GM23338 (cell line): ENCODE measurements at regions not wholly inside any gene's neighbourhood (a gene's known extent, or its start where the extent isn't known, plus 50 kb on each side); places are given as distances from the start of the nearest gene placed in this dataset.

ENCODE experiments used
- ATAC-seq: fragments of 200-7000 bp; cut with Tn5 transposase; 3 replicates; pipeline ENCODE4 v1.9.1; 2020
- DNase-seq: peaks from one replicate; pipeline ENCODE4 v3.0.0-alpha.2; 2015; ENCODE audit warnings: low spot score
- H2AFZ ChIP-seq: fragments of 200-600 bp; sonication (generic); 2 replicates; pipeline ENCODE4 v1.8.0; 2016; ENCODE audit warnings: antibody characterized with exemption, mild to moderate bottlenecking, moderate library complexity
- H3F3A ChIP-seq: fragments of 200-600 bp; sonication (generic); replicated peaks from 2 replicates; pipeline ENCODE4 v1.8.0; 2017; ENCODE audit warnings: antibody characterized with exemption, mixed run types, low read depth
- H3K27ac ChIP-seq: fragments of 200-600 bp; sonication (generic); 2 replicates; pipeline ENCODE4 v1.6.1; 2016; ENCODE audit warnings: low read depth
- H3K27me3 ChIP-seq: fragments of 200-600 bp; sonication (generic); 2 replicates; pipeline ENCODE4 v1.8.0; 2016; ENCODE audit warnings: mild to moderate bottlenecking, mixed run types, moderate library complexity; ENCODE audit not compliant: insufficient read depth
- H3K36me3 ChIP-seq: fragments of 200-600 bp; sonication (generic); 2 replicates; pipeline ENCODE4 v1.8.0; 2016; ENCODE audit warnings: mild to moderate bottlenecking; ENCODE audit not compliant: insufficient read depth
- H3K4me1 ChIP-seq: fragments of 200-600 bp; sonication (generic); 2 replicates; pipeline ENCODE4 v1.8.0; 2016; ENCODE audit warnings: mild to moderate bottlenecking, moderate library complexity; ENCODE audit not compliant: insufficient read depth
- H3K4me2 ChIP-seq: fragments of 200-600 bp; sonication (generic); 2 replicates; pipeline ENCODE4 v1.7.1; 2017; ENCODE audit warnings: mixed run types
- H3K4me3 ChIP-seq: fragments of 200-600 bp; sonication (generic); 2 replicates; pipeline ENCODE4 v1.6.1; 2016; ENCODE audit warnings: mixed run types
- H3K79me2 ChIP-seq: fragments of 200-600 bp; sonication (generic); replicated peaks from 2 replicates; pipeline ENCODE4 v1.8.0; 2017; ENCODE audit warnings: mild to moderate bottlenecking; ENCODE audit not compliant: insufficient read depth
- H3K9me2 ChIP-seq: fragments of 200-600 bp; sonication (generic); 2 replicates; pipeline ENCODE4 v1.8.0; 2017; ENCODE audit not compliant: insufficient read depth
- H4K20me1 ChIP-seq: fragments of 200-600 bp; sonication (generic); replicated peaks from 2 replicates; pipeline ENCODE4 v1.8.0; 2017; ENCODE audit warnings: mild to moderate bottlenecking; ENCODE audit not compliant: insufficient read depth
- H3K27ac Mint-ChIP-seq: 2 replicates; pipeline ENCODE4 v1.8.0; 2020; ENCODE audit warnings: inconsistent platforms, mild to moderate bottlenecking, moderate library complexity, mixed read lengths
- H3K27me3 Mint-ChIP-seq: 3 replicates; pipeline ENCODE4 v1.8.0; 2022; ENCODE audit warnings: low read depth, mild to moderate bottlenecking, moderate library complexity, mixed read lengths, inconsistent platforms; ENCODE audit not compliant: insufficient read depth, poor library complexity
- H3K36me3 Mint-ChIP-seq: 3 replicates; pipeline ENCODE4 v1.8.0; 2021; ENCODE audit warnings: low read depth, mild to moderate bottlenecking, inconsistent platforms, moderate library complexity, mixed read lengths
- H3K4me1 Mint-ChIP-seq: 3 replicates; pipeline ENCODE4 v1.8.0; 2020; ENCODE audit warnings: mild to moderate bottlenecking, inconsistent platforms, mixed read lengths
- H3K4me3 Mint-ChIP-seq: 3 replicates; pipeline ENCODE4 v1.8.0; 2021; ENCODE audit warnings: moderate library complexity, mild to moderate bottlenecking, inconsistent platforms, mixed read lengths
- H3K9me3 Mint-ChIP-seq: 3 replicates; pipeline ENCODE4 v1.8.0; 2020; ENCODE audit warnings: moderate library complexity, mild to moderate bottlenecking, inconsistent platforms, mixed read lengths
- CREB1 ChIP-seq: fragments of 250-450 bp; sonication (Bioruptor Pico); IDR thresholded peaks from 2 replicates; pipeline ENCODE4 v1.5.0; 2020; ENCODE audit warnings: low read depth, mild to moderate bottlenecking, moderate library complexity
- EZH2 ChIP-seq: fragments of 200-600 bp; sonication (generic); IDR thresholded peaks from one replicate; pipeline ENCODE4 v1.8.0; 2017; ENCODE audit warnings: antibody characterized with exemption, mild to moderate bottlenecking, low read depth; ENCODE audit not compliant: unreplicated experiment
- EZH2phosphoT487 ChIP-seq: fragments of 200-600 bp; sonication (generic); IDR thresholded peaks from one replicate; pipeline ENCODE4 v1.8.1; 2018; ENCODE audit warnings: antibody characterized with exemption; ENCODE audit not compliant: unreplicated experiment
- JUNB ChIP-seq: IDR thresholded peaks from one replicate; pipeline ENCODE4 v1.6.1; 2016; ENCODE audit warnings: antibody characterized with exemption; ENCODE audit not compliant: unreplicated experiment
- NANOG ChIP-seq: IDR thresholded peaks from 2 replicates; pipeline ENCODE4 v1.6.1; 2016; ENCODE audit warnings: antibody characterized with exemption, borderline replicate concordance
- POLR2AphosphoS5 ChIP-seq: IDR thresholded peaks from 2 replicates; pipeline ENCODE4 v1.6.1; 2016; ENCODE audit warnings: antibody characterized with exemption, low read depth
- STAT1 ChIP-seq: IDR thresholded peaks from one replicate; pipeline ENCODE4 v1.6.1; 2016; ENCODE audit warnings: antibody characterized with exemption; ENCODE audit not compliant: unreplicated experiment
- ZNF114 ChIP-seq: fragments of 250-450 bp; sonication (Bioruptor Pico); IDR thresholded peaks from 2 replicates; pipeline ENCODE4 v1.5.0; 2020; ENCODE audit warnings: mild to moderate bottlenecking, moderate library complexity
- ZNF331 ChIP-seq: fragments of 250-450 bp; sonication (Bioruptor Pico); IDR thresholded peaks from 2 replicates; pipeline ENCODE4 v1.5.0; 2020; ENCODE audit warnings: low read depth, mild to moderate bottlenecking, moderate library complexity
- TF ChIP-seq, protein P1 (sequence below): IDR thresholded peaks from one replicate; pipeline ENCODE4 v1.6.1; 2018; ENCODE audit warnings: antibody characterized with exemption; ENCODE audit not compliant: unreplicated experiment
- TF ChIP-seq, protein P2 (sequence below): fragments of 250-450 bp; sonication (Bioruptor Pico); IDR thresholded peaks from 2 replicates; pipeline ENCODE4 v1.5.0; 2020; ENCODE audit warnings: mild to moderate bottlenecking, moderate library complexity
- TF ChIP-seq, protein P3 (sequence below): IDR thresholded peaks from 2 replicates; pipeline ENCODE4 v1.6.1; 2016; ENCODE audit warnings: antibody characterized with exemption
- TF ChIP-seq, protein P4 (sequence below), 2 experiments: fragments of 200-600 bp in 1 of 2; sonication (generic) in 1 of 2; conservative IDR thresholded peaks; 2 replicates each; pipeline versions ENCODE4 v1.5.1 to v1.6.1; 2016 to 2017; ENCODE audit warnings: antibody characterized with exemption in 2 of 2, low read depth in 2 of 2, mild to moderate bottlenecking in 2 of 2, moderate library complexity in 1 of 2

DNA sequence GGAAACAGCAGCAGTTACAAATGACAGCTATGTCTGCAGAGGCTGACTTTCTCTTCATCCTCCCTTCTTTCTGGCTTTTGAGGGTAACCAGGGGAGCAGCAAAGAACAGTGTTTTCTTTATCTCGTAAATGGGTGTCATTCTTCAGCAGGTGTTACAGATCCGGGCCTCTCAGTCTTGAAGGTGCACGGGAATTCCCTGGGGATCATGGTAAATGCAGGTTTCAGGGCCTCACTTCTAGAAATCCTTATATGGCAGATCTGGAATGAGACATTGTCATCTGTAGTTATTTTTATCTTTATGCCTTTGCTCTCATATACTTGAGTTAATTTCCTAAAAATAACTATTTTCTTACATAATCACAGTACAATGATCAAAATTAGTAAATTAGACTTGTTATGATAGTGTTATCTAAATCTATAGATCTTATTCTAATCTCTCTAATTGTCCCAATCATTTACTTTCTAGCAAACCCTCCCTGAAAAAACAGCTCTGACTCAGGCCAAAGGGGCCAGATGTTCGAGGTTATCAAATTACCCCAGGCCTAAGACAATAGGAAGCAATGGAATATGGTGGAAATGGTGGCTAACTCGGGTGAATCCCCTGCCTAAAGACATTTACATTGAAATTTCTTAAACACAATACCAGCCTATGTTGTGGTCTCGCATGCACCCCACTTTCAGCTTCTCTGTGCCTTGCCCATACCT, 145.0 kb downstream of the CAND1 start:
- Mint-ChIP-seq H3K4me1 (peaks cover 24% of the 10 kb centered on the region), H3K27me3 (no peaks in the 10 kb centered on the region), H3K4me3 (no peak overlapping the region), H3K9me3 (peaks cover 3% of the 10 kb centered on the region; the same call in 2 of the 3 replicates), H3K36me3 (peaks cover 2% of the 10 kb centered on the region; the same call in 1 of the 3 replicates), H3K27ac (peak overlapping the region; percentile 68; the same call in 1 of the 2 replicates)
- TF ChIP-seq, protein P1, sequence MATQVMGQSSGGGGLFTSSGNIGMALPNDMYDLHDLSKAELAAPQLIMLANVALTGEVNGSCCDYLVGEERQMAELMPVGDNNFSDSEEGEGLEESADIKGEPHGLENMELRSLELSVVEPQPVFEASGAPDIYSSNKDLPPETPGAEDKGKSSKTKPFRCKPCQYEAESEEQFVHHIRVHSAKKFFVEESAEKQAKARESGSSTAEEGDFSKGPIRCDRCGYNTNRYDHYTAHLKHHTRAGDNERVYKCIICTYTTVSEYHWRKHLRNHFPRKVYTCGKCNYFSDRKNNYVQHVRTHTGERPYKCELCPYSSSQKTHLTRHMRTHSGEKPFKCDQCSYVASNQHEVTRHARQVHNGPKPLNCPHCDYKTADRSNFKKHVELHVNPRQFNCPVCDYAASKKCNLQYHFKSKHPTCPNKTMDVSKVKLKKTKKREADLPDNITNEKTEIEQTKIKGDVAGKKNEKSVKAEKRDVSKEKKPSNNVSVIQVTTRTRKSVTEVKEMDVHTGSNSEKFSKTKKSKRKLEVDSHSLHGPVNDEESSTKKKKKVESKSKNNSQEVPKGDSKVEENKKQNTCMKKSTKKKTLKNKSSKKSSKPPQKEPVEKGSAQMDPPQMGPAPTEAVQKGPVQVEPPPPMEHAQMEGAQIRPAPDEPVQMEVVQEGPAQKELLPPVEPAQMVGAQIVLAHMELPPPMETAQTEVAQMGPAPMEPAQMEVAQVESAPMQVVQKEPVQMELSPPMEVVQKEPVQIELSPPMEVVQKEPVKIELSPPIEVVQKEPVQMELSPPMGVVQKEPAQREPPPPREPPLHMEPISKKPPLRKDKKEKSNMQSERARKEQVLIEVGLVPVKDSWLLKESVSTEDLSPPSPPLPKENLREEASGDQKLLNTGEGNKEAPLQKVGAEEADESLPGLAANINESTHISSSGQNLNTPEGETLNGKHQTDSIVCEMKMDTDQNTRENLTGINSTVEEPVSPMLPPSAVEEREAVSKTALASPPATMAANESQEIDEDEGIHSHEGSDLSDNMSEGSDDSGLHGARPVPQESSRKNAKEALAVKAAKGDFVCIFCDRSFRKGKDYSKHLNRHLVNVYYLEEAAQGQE = no peak
- TF ChIP-seq ZNF114 (CRISPR knock-in tag) (no peak), CREB1 (CRISPR knock-in tag) (no peak), EZH2phosphoT487 (no peak), ZNF331 (CRISPR knock-in tag) (no peak), EZH2 (no peak), NANOG (no peak), STAT1 (no peak), JUNB (no peak), POLR2AphosphoS5 (no peak)
- TF ChIP-seq, protein P2, sequence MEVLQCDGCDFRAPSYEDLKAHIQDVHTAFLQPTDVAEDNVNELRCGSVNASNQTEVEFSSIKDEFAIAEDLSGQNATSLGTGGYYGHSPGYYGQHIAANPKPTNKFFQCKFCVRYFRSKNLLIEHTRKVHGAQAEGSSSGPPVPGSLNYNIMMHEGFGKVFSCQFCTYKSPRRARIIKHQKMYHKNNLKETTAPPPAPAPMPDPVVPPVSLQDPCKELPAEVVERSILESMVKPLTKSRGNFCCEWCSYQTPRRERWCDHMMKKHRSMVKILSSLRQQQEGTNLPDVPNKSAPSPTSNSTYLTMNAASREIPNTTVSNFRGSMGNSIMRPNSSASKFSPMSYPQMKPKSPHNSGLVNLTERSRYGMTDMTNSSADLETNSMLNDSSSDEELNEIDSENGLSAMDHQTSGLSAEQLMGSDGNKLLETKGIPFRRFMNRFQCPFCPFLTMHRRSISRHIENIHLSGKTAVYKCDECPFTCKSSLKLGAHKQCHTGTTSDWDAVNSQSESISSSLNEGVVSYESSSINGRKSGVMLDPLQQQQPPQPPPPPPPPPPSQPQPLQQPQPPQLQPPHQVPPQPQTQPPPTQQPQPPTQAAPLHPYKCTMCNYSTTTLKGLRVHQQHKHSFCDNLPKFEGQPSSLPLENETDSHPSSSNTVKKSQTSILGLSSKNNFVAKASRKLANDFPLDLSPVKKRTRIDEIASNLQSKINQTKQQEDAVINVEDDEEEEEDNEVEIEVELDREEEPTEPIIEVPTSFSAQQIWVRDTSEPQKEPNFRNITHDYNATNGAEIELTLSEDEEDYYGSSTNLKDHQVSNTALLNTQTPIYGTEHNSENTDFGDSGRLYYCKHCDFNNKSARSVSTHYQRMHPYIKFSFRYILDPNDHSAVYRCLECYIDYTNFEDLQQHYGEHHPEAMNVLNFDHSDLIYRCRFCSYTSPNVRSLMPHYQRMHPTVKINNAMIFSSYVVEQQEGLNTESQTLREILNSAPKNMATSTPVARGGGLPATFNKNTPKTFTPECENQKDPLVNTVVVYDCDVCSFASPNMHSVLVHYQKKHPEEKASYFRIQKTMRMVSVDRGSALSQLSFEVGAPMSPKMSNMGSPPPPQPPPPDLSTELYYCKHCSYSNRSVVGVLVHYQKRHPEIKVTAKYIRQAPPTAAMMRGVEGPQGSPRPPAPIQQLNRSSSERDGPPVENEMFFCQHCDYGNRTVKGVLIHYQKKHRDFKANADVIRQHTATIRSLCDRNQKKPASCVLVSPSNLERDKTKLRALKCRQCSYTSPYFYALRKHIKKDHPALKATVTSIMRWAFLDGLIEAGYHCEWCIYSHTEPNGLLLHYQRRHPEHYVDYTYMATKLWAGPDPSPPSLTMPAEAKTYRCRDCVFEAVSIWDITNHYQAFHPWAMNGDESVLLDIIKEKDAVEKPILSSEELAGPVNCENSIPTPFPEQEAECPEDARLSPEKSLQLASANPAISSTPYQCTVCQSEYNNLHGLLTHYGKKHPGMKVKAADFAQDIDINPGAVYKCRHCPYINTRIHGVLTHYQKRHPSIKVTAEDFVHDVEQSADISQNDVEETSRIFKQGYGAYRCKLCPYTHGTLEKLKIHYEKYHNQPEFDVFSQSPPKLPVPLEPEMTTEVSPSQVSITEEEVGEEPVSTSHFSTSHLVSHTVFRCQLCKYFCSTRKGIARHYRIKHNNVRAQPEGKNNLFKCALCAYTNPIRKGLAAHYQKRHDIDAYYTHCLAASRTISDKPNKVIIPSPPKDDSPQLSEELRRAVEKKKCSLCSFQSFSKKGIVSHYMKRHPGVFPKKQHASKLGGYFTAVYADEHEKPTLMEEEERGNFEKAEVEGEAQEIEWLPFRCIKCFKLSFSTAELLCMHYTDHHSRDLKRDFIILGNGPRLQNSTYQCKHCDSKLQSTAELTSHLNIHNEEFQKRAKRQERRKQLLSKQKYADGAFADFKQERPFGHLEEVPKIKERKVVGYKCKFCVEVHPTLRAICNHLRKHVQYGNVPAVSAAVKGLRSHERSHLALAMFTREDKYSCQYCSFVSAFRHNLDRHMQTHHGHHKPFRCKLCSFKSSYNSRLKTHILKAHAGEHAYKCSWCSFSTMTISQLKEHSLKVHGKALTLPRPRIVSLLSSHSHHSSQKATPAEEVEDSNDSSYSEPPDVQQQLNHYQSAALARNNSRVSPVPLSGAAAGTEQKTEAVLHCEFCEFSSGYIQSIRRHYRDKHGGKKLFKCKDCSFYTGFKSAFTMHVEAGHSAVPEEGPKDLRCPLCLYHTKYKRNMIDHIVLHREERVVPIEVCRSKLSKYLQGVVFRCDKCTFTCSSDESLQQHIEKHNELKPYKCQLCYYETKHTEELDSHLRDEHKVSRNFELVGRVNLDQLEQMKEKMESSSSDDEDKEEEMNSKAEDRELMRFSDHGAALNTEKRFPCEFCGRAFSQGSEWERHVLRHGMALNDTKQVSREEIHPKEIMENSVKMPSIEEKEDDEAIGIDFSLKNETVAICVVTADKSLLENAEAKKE (CRISPR knock-in tag) = no peak
- TF ChIP-seq, protein P3, sequence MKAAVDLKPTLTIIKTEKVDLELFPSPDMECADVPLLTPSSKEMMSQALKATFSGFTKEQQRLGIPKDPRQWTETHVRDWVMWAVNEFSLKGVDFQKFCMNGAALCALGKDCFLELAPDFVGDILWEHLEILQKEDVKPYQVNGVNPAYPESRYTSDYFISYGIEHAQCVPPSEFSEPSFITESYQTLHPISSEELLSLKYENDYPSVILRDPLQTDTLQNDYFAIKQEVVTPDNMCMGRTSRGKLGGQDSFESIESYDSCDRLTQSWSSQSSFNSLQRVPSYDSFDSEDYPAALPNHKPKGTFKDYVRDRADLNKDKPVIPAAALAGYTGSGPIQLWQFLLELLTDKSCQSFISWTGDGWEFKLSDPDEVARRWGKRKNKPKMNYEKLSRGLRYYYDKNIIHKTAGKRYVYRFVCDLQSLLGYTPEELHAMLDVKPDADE = no peak
- TF ChIP-seq, protein P4, sequence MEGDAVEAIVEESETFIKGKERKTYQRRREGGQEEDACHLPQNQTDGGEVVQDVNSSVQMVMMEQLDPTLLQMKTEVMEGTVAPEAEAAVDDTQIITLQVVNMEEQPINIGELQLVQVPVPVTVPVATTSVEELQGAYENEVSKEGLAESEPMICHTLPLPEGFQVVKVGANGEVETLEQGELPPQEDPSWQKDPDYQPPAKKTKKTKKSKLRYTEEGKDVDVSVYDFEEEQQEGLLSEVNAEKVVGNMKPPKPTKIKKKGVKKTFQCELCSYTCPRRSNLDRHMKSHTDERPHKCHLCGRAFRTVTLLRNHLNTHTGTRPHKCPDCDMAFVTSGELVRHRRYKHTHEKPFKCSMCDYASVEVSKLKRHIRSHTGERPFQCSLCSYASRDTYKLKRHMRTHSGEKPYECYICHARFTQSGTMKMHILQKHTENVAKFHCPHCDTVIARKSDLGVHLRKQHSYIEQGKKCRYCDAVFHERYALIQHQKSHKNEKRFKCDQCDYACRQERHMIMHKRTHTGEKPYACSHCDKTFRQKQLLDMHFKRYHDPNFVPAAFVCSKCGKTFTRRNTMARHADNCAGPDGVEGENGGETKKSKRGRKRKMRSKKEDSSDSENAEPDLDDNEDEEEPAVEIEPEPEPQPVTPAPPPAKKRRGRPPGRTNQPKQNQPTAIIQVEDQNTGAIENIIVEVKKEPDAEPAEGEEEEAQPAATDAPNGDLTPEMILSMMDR (conservative IDR thresholded peaks at IDR 0.05; ENCODE audit: low read depth in 2 of 2) = no peak
- Histone ChIP-seq H3F3A (no peaks in the 10 kb centered on the region), H3K27ac (no peak overlapping the region), H3K79me2 (no peaks in the 10 kb centered on the region), H3K36me3 (no peaks in the 10 kb centered on the region), H2AFZ (no peak overlapping the region; the same call in 1 of the 2 replicates), H3K4me2 (peak overlapping the region; percentile 46), H3K27me3 (no peaks in the 10 kb centered on the region), H4K20me1 (no peaks in the 10 kb centered on the region), H3K9me2 (no peaks in the 10 kb centered on the region), H3K4me1 (peaks cover 17% of the 10 kb centered on the region), H3K4me3 (no peak overlapping the region)
- peak; percentile 56 for ATAC-seq
- peak; percentile 36 for DNase-seq
